AG08396 (cell line): ENCODE measurements at regions not wholly inside any gene's neighbourhood (a gene's known extent, or its start where the extent isn't known, plus 50 kb on each side); places are given as distances from the start of the nearest gene placed in this dataset.
"Not testable (repeated sequence)": the region's sequence is repeated elsewhere in the genome, so short reads cannot be mapped to it uniquely, and the experiment has no call there.

ENCODE experiments used
- DNase-seq: peaks from one replicate; pipeline ENCODE4 v3.0.0; 2012; ENCODE audit warnings: low spot score, mixed read lengths

GRCh38 chr7:64469673-64470072 lies 93.2 kb downstream of the ZNF680 start:
- DNase-seq = no peak

- no peak for DNase-seq
These were observed 97.3 kb downstream of the ZNF680 start for GRCh38 chr7:64465551-64465950.

- peak; percentile 7 for DNase-seq
These were observed 99.1 kb downstream of the ZNF680 start for GRCh38 chr7:64463636-64464375.

GRCh38 chr7:64459858-64460257 lies 103.0 kb downstream of the ZNF680 start:
- not testable (repeated sequence) for DNase-seq

GRCh38 chr7:64433590-64433989 lies 119.8 kb downstream of the ZNF736 start:
- no peak for DNase-seq

- DNase-seq = no peak
These were observed 118.1 kb downstream of the ZNF736 start for GRCh38 chr7:64431838-64432237.

GRCh38 chr7:64429232-64429631 lies 115.5 kb downstream of the ZNF736 start:
- no peak for DNase-seq

- not testable (repeated sequence) for DNase-seq
These were observed 111.7 kb downstream of the ZNF736 start for GRCh38 chr7:64425436-64425835.

GRCh38 chr7:64407148-64407547 lies 93.4 kb downstream of the ZNF736 start:
- DNase-seq = no peak
